ENCODE measurements at regions not wholly inside any gene's neighbourhood (a gene's known extent, or its start where the extent isn't known, plus 50 kb on each side); places are given as distances from the start of the nearest gene placed in this dataset.

GRCh38 chr7:21041666-21042065, 255.0 kb upstream of the SP8 start:
- Histone ChIP-seq H3K4me3 (replicated peaks in 1 of 3; ENCODE audit: low read depth in 2 of 3, low read length in 3 of 3) (no peak overlapping the region), H3K79me2 (ENCODE audit: insufficient read depth, low read length) (no peaks in the 10 kb centered on the region), H3K27ac (ENCODE audit: low read depth in 1 of 2, low read length in 2 of 2) (no peak overlapping the region), H4K20me1 (ENCODE audit: insufficient read depth, low read length) (no peaks in the 10 kb centered on the region), H3K9me3 (replicated peaks in 1 of 2; ENCODE audit: control insufficient read depth in 1 of 2, insufficient read depth in 1 of 2, low read length in 2 of 2) (peaks cover 0 to 3% of the 10 kb centered on the region in 2 donors), H3K4me1 (ENCODE audit: control insufficient read depth in 1 of 2, insufficient read depth in 2 of 2, low read length in 2 of 2) (no peaks in the 10 kb centered on the region), H2AFZ (ENCODE audit: insufficient read depth, low read depth, low read length, poor library complexity, severe bottlenecking) (no peak overlapping the region), H3K4me2 (replicated peaks; ENCODE audit: extremely low read depth, low read length, poor library complexity, severe bottlenecking) (no peak overlapping the region), H3K27me3 (ENCODE audit: control insufficient read depth in 2 of 2, insufficient read depth in 2 of 2, low read length in 2 of 2) (no peaks in the 10 kb centered on the region), H3K9ac (ENCODE audit: insufficient read depth, low read length, poor library complexity, severe bottlenecking) (no peak overlapping the region), H3K36me3 (replicated peaks in 1 of 2; ENCODE audit: control insufficient read depth in 1 of 2, insufficient read depth in 2 of 2, low read length in 2 of 2) (no peaks in the 10 kb centered on the region)
- WGBS (ENCODE audit: insufficient coverage), result 94% methylated on average over 4 of the region's 5 CpGs
- Mint-ChIP-seq H3K36me3 (no peaks in the 10 kb centered on the region), H3K4me1 (no peaks in the 10 kb centered on the region), H3K4me3 (no peak overlapping the region), H3K27ac (no peak overlapping the region), H3K9me3 (peaks cover 0 to 8% (median 5%) of the 10 kb centered on the region in 7 donors), H3K27me3 (ENCODE audit: low read depth in 3 of 3) (peaks cover 0 to 2% (median 0%) of the 10 kb centered on the region in 3 donors)
- DNase-seq, result no peak
- intact Hi-C loops (cut with micrococcal nuclease), result no loop called here
- TF ChIP-seq CTCF (IDR thresholded peaks at IDR 0.05), result no peak

DNA sequence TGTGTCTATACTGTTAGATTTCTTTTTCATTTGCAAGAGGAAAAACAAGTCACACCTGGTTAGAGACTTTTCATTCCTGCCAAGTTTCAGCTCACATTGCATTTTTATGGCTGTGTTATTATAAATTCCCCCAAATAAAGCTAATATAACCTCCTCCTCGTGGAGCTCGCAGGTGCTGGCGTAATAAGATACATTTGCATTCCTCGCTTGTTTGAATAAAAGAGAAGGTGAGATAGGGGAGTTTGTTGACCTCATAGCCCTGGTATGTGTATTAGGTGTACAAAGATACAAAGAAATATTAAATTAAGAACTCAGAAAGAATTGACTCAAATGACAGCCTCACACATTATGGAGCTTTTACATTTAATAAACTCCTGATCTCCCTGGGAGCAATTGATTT, 257.7 kb upstream of the SP8 start:
- WGBS (ENCODE audit: insufficient coverage), result no CpG with 5 or more reads among the region's 4 CpGs
- Histone ChIP-seq H3K36me3 (replicated peaks in 1 of 2; ENCODE audit: control insufficient read depth in 1 of 2, insufficient read depth in 2 of 2, low read length in 2 of 2) (no peaks in the 10 kb centered on the region), H3K9me3 (replicated peaks in 1 of 2; ENCODE audit: control insufficient read depth in 1 of 2, insufficient read depth in 1 of 2, low read length in 2 of 2) (peaks cover 0 to 3% of the 10 kb centered on the region in 2 donors), H3K27ac (ENCODE audit: low read depth in 1 of 2, low read length in 2 of 2) (no peak overlapping the region), H3K4me1 (ENCODE audit: control insufficient read depth in 1 of 2, insufficient read depth in 2 of 2, low read length in 2 of 2) (no peaks in the 10 kb centered on the region), H3K27me3 (ENCODE audit: control insufficient read depth in 2 of 2, insufficient read depth in 2 of 2, low read length in 2 of 2) (no peaks in the 10 kb centered on the region), H3K4me3 (replicated peaks in 1 of 3; ENCODE audit: low read depth in 2 of 3, low read length in 3 of 3) (no peak overlapping the region), H3K9ac (ENCODE audit: insufficient read depth, low read length, poor library complexity, severe bottlenecking) (no peak overlapping the region), H2AFZ (ENCODE audit: insufficient read depth, low read depth, low read length, poor library complexity, severe bottlenecking) (no peak overlapping the region), H3K79me2 (ENCODE audit: insufficient read depth, low read length) (no peaks in the 10 kb centered on the region), H4K20me1 (ENCODE audit: insufficient read depth, low read length) (no peaks in the 10 kb centered on the region), H3K4me2 (replicated peaks; ENCODE audit: extremely low read depth, low read length, poor library complexity, severe bottlenecking) (no peak overlapping the region)
- H3K9me3 Mint-ChIP-seq, result peaks cover 0 to 6% (median 3%) of the 10 kb centered on the region in 7 donors
- no peak for DNase-seq
- no peak overlapping the region for H3K27ac Mint-ChIP-seq
- no peaks in the 10 kb centered on the region for H3K4me1 Mint-ChIP-seq
- no peaks in the 10 kb centered on the region for H3K36me3 Mint-ChIP-seq
- intact Hi-C loops (cut with micrococcal nuclease), result no loop called here
- H3K4me3 Mint-ChIP-seq, result no peak overlapping the region
- H3K27me3 Mint-ChIP-seq (ENCODE audit: low read depth in 3 of 3), result peaks cover 0 to 2% (median 0%) of the 10 kb centered on the region in 3 donors
- no peak for TF ChIP-seq CTCF (IDR thresholded peaks at IDR 0.05)

Measured in CD14-positive monocyte (primary cell).